ENCODE measurements at regions not wholly inside any gene's neighbourhood (a gene's known extent, or its start where the extent isn't known, plus 50 kb on each side); places are given as distances from the start of the nearest gene placed in this dataset.

DNA sequence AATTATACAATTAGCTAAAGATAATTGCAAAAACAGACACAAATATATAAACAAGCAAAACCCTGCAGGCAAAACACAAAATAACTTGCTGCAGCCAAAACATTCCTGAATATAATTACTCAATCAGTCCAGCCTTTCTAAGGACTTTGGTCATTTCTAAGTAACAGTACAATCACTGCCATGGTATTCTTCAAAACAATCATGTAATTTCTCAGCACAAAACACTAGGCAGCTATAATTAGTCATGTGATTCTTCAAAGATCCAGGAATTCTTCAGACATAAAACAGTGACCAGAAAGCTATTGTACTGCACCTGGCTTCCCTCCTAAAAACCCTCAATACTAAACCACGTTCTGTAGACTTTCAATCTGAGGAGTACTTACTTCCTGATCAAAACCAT, 881.1 kb downstream of the EPHA7 start:
- peak in 1 of 3 donors; percentile 17 for DNase-seq

DNA sequence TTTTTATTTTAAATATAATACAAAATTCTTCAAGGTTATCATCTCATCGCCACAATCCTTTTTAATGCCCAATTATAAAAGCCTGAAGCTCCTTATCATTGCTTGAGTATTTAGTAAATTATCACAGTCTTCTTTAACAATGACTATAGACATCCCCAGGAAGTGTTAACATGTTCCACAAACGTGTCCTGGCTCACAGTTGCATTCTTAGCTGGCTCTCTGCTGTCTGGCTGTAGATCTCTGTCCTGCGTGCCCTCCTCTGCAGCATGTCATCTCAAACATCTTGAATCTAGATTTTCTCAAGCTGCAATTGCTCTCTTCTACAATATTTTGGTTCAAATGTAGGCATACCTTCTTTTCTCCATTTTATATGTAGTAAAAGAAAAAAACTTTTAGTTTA, 885.2 kb downstream of the EPHA7 start:
- DNase-seq, result no peak

DNA sequence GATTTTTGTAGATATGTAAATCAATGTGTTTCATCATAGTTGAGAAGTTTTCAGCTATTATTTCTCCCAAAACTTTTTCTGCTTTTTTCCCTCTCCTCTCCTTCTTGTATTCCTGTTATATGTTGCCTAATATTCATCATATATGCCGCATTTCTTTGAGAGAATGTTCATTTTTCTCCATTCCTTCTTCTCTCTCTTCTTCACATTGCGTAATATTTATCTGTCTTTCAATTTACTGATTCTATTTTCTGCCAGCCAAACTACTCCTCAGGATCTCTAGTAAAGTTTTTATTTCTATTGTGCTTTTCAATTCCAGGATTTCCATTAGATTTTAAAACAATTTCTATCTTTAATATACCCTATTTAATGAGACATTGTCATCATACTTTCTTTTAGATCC, 896.8 kb downstream of the EPHA7 start:
- DNase-seq, result no peak

DNA sequence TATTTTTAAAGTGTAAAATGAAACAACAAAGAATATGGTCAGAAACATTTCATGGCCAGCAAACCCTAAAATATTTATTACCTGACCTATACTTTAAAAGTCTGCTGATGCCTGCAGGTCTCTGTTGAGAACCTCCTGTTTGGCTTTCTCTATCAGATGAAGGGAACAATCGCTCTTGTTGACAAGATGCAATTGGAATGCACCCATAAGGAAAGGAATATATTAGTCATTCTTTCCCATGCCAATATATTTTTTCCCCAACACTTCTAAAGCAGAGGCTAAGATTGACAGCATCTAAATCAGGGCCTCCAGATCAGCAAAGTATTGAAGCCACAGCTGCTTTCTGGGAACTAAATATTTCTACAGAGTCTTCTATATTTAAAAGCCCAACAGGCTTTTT, 897.8 kb downstream of the EPHA7 start:
- DNase-seq, result no peak

DNA sequence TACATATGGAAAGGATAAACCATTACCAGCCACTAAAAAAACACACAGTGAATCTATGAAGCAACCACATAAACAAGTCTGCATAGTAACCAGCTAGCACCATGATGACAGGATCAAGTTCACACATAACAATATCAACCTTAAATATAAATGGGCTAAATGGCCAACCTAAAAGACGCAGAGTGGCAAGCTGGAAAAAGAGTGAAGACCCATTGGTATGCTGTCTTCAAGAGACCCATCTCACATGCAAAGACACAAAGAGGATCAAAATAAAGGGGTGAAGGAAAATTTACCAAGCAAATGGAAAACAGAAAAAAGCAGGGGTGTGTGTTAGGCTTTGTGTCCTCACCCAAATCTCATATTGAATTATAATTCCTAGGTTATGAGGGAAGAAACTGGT, 909.2 kb downstream of the EPHA7 start:
- no peak for DNase-seq

DNA sequence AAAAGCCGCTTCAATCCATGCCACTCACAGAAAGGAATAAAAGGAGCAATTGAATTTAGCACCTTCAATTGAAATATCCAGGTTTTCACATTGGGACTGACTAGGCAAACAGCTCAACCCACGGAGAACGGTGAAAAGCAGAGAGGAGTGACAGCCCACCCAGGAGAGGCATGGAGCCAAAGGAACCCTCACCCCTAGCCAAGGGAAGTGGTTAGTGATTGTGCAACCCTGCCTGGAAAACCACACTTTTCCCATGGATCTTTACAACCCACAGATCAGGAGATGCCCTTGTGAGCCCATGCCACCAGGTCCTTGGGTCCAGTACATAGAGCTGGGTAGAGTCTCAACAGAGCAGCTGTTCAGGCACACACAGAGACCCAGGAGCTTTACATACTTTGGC, 911.8 kb downstream of the EPHA7 start:
- DNase-seq, result no peak

DNA sequence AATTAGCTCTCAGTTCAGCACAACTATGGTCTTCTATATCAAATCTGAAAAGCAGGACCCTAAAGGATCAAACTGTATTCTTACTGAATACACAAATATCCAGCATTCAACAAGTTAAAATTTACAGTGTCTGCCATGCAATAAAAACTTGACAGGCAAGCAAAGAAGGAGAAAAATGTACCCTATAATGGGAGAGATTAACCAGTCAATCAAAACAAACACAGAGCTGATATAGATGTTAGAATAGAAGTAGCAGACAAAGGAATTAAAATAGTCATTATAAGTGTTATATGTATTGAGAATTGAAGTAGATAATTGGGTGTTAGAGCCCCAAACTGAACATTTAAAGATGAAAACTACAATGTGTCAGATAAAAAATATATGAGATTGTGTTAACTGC, 914.9 kb downstream of the EPHA7 start:
- DNase-seq, result no peak

DNA sequence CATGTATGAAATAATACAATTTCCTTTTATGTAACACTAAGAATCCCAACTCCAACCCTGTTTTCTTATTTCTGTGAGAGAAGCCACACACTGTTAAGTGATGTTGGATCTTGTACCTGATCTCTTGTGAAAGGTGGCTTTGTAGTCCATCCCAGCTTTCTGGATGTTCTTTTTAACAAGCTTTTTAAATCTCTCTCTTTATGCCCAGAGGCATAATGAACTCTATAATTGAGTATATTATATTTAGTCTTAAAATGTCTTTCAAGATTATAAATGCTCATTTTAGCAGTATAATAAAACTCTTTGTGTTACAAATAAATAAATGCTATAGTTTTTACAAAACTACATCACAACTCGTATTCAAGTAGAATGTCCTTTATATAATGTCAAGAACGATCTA, 922.1 kb downstream of the EPHA7 start:
- no peak for DNase-seq

DNA sequence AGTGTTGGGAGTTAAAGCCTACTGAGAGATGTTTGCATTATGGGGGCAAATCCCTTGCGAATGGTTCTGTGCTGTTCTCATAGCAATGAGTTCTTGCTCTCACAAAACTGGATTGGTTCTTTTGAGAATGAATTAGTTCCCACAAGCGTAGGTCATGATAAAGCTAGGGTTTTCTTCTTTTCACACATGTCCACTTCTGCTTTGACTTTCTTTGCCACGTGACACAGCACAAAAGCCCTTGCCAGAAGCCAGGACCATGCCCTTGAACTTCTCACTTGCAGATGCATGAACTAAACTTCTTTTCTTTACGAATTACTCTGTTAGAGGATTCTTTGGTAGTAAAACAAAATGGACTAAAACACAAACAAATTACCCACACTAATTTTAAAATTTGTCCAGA, 922.8 kb downstream of the EPHA7 start:
- no peak for DNase-seq

DNA sequence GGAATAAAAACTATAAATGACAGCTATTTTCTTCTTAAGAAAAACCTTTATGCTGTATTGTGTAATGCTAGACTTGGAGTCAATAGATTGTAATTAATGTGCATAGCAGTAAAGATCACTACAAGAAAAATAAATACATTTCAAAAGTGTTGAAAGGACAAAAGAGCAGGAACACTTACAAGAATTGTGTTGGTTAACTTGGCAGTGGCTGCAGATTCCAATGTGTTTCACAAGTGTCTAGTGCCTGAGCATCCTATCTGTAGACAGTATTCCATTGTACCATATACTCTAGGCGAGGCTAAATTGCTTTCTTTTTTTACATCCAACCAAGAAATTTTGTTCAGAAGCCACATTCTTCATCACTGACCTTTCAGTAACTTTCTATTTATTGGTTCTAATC, 924.1 kb downstream of the EPHA7 start:
- peak in 2 of 3 donors; percentile 27 to 28 for DNase-seq

DNA sequence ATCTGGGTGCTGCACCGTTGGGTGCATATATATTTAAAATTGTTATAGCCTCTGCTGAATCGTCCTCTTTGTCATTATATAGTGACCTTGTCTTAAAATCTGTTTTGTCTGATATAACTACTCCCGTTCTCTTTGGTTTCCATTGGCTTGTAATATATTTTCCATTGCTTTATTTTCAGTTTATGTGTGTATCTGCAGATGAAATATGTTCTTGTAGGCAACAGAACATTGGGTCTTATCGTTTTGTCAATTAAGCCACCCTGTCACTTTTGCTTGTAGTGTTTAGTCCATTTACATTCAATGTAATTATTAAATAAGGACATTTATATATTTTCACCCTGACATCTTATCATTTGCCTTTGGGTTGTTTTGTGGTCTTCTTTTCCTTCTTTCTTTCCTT, 933.9 kb downstream of the EPHA7 start:
- no peak for DNase-seq

DNA sequence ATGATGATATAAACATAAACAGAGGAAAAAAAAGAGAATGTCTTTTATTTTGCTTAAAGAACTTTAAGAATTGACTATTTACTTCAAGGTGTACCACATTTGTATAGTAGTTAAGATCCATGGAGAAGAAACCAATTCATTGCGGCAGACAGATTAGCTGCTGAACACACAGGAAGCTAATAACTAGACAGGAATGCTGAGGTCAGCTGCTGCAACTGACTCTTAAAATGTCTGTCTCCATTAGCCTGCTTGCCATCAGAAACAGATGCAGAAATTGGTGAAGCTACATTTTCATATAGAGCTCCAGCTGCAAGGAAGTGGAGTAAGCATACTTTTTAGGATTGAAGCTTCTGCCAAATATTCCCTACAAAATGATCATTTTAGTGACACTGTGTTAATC, 939.5 kb downstream of the EPHA7 start:
- DNase-seq, result peak in 2 of 3 donors; percentile 27 to 29

DNA sequence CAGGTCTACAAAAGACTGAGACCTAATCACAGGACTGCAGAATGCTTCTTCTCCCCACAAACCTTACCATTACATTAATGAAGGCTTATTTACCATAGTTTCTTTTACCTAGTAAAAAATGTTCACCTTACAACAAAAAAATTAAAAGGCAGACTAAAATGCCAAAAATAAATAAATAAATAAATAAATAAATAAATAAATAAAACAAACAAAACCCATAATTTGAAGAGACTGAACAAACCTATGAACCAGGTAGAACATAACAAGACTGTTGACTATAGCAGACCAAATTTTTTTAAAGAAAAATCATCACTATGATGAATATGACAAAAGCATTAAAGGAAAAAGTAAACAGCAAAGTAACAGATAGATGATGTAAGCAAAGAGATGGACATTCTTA, 946.3 kb downstream of the EPHA7 start:
- no peak for DNase-seq

DNA sequence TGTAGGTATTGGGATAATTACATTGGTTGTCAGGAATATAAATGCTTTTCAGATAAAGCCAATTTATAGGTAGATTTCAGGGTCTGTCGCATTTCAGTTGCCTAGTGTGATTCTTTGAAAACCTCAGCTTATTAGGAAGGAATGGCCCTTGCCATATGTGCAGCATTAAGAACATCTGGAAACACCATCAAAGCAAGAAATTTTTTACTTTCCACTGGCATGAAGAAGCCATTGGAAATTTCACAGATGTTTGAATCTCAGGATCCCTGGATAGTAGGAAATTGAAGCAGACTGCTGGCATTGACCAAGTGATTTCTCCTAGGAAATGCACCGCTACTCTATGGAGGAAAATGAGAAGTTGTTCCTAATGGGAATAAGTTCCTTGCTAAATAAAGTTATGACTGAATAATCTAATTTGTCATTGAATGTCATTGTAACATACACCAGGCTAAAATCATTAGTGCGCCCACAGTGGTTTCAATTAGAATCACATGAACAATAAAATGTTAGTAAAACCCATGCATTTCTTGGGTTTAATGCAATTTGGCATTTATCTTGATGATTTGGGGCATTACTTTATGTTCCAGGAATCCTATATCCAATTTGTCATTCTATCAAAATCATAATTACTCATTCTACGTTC, 950.1 kb downstream of the EPHA7 start:
- DNase-seq, result peak in 2 of 3 donors; percentile 26 to 45

DNA sequence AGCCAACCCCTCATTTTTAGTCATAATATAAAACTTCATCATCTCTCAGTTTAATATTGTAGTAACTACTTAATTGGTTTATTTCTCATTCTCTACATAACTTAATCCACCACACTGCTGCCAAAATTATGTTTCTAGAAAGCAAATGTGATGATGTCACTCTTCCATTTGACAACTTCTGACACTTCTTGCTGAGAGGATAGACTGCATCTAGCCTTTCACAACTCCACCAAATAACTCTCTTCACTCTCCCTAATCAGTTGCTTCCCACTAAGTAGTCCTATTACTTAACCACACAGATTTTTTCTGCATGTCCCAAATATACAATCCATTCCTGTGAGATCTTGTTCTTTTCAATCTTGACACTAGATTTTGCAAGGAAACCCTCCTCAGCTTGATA, 951.3 kb downstream of the EPHA7 start:
- DNase-seq, result no peak

DNA sequence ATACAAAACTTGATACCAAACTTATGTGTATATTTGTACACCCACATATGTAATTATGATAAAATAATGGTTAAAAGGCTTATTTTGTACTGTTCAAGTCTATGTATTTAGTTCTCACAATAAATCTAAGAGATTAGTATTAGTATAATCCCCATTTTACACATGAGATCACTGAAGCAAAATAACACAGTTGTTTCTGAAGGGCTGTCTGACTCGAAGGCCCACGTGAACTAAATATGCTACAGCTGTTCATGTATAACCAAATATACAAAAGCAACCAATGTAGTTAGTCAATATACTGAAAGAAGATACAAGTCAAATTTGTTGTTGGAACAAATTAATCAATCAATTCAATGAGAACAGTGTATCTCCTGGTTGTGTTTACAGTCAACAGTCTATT, 959.2 kb downstream of the EPHA7 start:
- no peak for DNase-seq

DNA sequence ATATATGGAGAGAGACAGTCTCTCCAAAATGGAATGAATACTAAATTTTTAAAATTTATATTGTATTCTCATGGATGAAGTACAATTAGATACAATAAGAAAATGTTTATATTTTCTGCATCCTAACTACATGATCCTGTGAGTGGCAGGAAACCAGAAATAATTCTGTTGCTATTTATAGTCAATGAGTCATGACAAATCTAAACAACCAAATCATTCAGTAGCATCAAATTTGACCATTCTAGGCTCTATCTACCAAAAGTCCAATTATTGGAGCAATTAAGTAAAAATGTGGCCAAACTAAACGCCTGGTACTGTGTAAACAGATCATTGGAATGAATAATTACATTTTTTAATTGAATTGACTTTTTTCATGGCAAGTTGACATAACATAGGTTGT, 959.8 kb downstream of the EPHA7 start:
- DNase-seq, result no peak

DNA sequence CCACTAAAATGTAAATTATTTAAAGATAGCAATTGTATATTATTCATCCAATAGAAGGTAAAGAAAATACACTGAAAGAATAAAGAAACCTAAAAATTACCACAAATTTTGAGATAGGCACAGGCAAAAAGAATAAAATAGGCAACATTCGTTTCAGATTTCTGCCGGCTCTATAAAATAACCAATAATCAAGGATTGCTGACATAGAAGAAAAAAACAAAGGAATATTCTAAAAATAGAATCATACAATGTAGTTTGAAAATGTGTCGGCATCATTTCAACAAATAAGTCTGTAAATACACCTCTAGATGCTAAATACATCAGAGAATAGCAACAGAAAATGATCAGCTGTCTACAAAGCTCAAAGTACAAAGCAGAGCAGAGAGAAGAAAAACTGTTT, 973.3 kb downstream of the EPHA7 start:
- no peak for DNase-seq

DNA sequence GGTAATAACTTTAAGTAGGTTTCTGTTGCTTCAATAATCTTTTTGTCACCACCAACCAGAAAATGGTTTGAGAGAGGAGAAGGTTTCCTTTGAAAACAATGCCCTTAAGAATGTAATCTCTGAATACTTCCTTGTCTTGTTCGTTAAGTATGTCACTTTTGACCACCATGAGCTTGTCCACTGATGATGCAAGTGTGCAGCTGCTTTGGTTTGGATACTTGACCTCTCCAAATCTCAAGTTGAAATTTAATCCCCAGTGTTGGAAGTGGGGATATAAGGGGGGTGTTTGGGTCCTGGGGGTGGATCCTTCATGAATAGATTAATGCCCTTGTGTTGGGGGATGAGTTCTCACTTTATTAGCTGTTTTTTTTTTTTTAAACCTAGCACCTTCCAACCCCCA, 985.4 kb downstream of the EPHA7 start:
- DNase-seq, result no peak

DNA sequence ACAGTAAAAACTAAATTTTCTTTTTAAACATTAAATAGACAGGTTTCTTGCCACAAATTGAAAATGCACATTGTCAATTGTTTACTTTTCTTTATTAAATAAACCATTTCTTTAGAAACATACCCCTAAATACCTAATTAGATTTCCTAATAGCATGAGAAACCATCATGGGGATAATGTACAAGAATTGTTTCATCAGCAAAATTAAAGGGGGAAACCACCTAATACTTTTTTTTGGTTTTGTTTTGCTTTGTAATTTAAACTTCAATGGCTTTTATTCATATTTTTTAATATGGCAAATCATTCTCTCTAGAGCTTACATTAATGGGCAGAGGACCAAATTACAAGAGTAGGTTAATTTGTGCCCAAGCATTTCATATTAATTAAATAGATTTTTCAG, 987.9 kb downstream of the EPHA7 start:
- DNase-seq, result no peak

DNA sequence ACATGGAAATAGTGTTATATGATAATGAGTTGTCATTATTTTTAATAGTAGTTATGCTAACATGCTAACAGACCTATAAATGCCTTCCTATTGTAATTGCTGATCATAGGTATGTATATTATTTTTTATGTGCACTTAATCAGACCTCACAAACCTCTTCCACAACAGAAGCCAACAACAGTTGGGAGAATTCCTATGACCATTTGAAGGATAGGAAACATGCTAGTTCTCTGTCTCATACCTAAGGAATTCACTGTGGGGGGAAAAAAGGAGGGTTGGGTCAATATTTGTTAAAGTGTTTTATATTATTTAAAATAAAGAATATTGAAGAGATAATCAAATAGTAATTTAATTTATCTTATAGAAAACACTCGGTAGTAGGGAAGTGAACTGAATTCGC, 990.9 kb downstream of the EPHA7 start:
- DNase-seq, result no peak

DNA sequence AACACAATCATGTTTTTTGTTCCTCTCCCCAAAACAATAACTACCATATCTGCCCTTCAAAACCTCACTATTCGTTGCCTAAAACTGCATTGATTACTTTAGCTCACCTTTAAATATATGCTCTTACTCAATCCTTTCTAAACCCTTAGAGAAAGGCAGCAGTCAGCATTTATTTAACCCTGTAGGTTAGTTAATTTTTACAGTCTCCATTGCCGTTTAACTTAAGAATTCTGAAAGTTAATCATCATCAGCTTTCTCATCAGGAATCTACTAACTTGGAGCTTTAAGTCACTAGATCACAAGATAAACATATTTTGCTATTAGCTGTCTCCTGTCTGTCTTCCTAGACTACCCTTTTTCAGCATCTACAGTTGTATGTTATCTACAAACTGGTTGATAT, 991.9 kb downstream of the EPHA7 start:
- DNase-seq, result no peak

DNA sequence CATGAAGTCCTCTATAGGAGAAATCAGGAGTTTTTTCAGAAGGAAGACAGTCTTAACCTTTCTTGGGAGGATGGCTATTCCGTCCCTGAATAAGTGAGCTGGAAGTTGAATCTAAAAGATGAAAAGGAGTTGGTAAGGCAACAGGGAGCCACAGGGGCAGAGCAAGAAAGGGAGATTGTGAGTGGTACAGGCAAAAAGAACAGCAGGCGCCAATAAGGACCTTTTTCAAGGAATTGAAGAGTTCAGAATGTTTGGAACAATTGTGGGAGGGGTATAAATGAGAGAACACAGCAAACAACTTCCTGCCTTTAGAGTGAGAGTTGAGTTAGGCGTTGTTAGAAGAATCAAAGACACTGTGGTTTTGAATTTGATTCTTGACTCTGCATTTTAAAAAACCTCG, 1003.7 kb downstream of the EPHA7 start:
- no peak for DNase-seq

DNA sequence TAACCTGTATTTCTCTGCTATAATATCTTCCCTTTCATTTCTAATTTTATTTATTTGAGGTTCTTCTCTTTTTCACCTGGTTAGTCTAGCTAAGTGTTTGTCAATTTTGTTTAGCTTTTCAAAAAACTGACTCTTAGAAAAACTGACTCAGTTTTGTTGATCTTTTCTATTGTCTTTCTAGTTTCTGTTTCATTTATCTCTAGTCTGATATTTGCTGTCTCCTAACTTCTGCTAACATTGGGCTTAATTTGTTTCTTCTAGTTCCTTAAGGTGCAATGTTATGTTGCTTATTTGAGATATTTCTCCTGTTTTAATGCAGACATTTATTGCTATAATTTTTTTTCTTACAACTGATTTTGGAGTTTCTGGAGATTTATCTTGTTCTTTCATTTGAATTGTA, 1011.0 kb downstream of the EPHA7 start:
- DNase-seq, result no peak

DNA sequence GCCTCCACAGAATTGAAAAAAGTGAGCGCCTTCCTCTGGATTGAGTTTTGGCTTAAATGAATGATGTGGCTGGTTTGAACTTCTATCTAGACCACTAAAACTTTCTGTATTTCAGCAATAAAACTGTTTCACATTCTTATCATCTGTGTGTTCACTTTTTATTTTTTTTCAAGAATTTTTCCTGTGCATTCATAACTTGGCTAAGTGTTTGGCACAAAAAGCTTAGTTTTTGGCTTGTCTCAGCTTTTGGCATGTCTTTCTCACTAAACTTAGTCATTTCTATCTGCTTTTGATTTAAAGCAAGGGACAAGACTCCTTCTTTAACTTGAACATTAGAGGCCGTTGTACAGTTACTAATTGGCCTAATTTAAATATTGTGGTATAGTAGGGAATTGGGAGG, 1015.1 kb downstream of the EPHA7 start:
- DNase-seq, result peak; percentile 47 to 83 (median 74)
